KMS-11 (cell line): ENCODE measurements at regions not wholly inside any gene's neighbourhood (a gene's known extent, or its start where the extent isn't known, plus 50 kb on each side); places are given as distances from the start of the nearest gene placed in this dataset.

Source experiments
- H2AFZ ChIP-seq: fragments of 200-600 bp; sonication (generic); 2 replicates; pipeline ENCODE4 v1.6.1; 2016; ENCODE audit warnings: antibody characterized with exemption, mixed run types, low read depth
- H3K27ac ChIP-seq: fragments of 200-600 bp; sonication (generic); 2 replicates; pipeline ENCODE4 v1.6.1; 2016; ENCODE audit warnings: mild to moderate bottlenecking, mixed run types
- H3K27me3 ChIP-seq: fragments of 200-600 bp; sonication (generic); 2 replicates; pipeline ENCODE4 v1.6.1; 2017; ENCODE audit warnings: mild to moderate bottlenecking, low read depth, mixed run types, moderate library complexity; ENCODE audit not compliant: insufficient read depth
- H3K36me3 ChIP-seq: fragments of 200-600 bp; sonication (generic); 2 replicates; pipeline ENCODE4 v1.6.1; 2017; ENCODE audit warnings: mild to moderate bottlenecking, mixed run types; ENCODE audit not compliant: insufficient read depth
- H3K4me1 ChIP-seq: fragments of 200-600 bp; sonication (generic); 2 replicates; pipeline ENCODE4 v1.6.1; 2016; ENCODE audit warnings: mild to moderate bottlenecking, low read depth, mixed run types; ENCODE audit not compliant: poor library complexity, severe bottlenecking
- H3K4me2 ChIP-seq: fragments of 200-600 bp; sonication (generic); 2 replicates; pipeline ENCODE4 v1.7.0; 2016; ENCODE audit warnings: mild to moderate bottlenecking, mixed run types
- H3K4me3 ChIP-seq: fragments of 200-600 bp; sonication (generic); IDR thresholded peaks from 2 replicates; pipeline ENCODE4 v1.6.1; 2017; ENCODE audit warnings: low read depth, low read length, mixed read lengths; ENCODE audit not compliant: insufficient read depth
- H3K79me2 ChIP-seq: fragments of 200-600 bp; sonication (generic); 2 replicates; pipeline ENCODE4 v1.6.1; 2016; ENCODE audit warnings: low read depth, mixed run types; ENCODE audit not compliant: insufficient read depth
- H3K9ac ChIP-seq: fragments of 200-600 bp; sonication (generic); 2 replicates; pipeline ENCODE4 v1.6.1; 2016; ENCODE audit warnings: mild to moderate bottlenecking, mixed run types
- H4K20me1 ChIP-seq: fragments of 200-600 bp; sonication (generic); 2 replicates; pipeline ENCODE4 v1.6.1; 2016; ENCODE audit warnings: mild to moderate bottlenecking, mixed run types; ENCODE audit not compliant: insufficient read depth
- TF ChIP-seq, protein P1 (sequence below): fragments of 200-600 bp; sonication (generic); conservative IDR thresholded peaks from 2 replicates; pipeline ENCODE4 v1.6.1; 2017; ENCODE audit warnings: low read depth, mild to moderate bottlenecking, antibody characterized with exemption, low read length, moderate library complexity, mixed read lengths

- Histone ChIP-seq H3K4me2 (no peak overlapping the region), H2AFZ (no peak overlapping the region), H3K4me1 (no peaks in the 10 kb centered on the region), H4K20me1 (no peaks in the 10 kb centered on the region), H3K27ac (no peak overlapping the region), H3K9ac (no peak overlapping the region), H3K79me2 (no peaks in the 10 kb centered on the region), H3K4me3 (no peak overlapping the region), H3K27me3 (no peaks in the 10 kb centered on the region), H3K36me3 (no peaks in the 10 kb centered on the region)
- TF ChIP-seq, protein P1, sequence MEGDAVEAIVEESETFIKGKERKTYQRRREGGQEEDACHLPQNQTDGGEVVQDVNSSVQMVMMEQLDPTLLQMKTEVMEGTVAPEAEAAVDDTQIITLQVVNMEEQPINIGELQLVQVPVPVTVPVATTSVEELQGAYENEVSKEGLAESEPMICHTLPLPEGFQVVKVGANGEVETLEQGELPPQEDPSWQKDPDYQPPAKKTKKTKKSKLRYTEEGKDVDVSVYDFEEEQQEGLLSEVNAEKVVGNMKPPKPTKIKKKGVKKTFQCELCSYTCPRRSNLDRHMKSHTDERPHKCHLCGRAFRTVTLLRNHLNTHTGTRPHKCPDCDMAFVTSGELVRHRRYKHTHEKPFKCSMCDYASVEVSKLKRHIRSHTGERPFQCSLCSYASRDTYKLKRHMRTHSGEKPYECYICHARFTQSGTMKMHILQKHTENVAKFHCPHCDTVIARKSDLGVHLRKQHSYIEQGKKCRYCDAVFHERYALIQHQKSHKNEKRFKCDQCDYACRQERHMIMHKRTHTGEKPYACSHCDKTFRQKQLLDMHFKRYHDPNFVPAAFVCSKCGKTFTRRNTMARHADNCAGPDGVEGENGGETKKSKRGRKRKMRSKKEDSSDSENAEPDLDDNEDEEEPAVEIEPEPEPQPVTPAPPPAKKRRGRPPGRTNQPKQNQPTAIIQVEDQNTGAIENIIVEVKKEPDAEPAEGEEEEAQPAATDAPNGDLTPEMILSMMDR: no peak
Observed at GRCh38 chr14:97010491-97011160, 213.4 kb downstream of the VRK1 start.

DNA sequence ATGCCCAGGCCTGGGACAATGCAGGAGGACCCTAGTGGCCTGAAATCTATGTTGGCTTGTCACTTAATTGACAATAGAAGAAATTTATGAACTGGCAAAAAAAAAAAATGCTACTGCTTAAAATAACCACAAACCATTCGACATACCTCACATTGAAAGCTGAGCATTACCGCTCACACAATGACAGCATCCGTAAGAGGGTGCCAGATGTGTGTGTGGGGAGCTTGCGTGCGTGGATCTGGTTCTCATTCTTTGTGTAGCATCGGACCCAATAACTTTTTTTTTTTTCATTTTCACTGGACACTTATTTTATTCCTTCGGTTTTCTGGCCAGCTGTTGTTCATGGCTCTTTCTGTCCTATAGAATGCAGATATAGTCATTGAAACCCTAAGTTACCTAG is 216.7 kb downstream of the VRK1 start:
- Histone ChIP-seq H3K79me2 (no peaks in the 10 kb centered on the region), H4K20me1 (no peaks in the 10 kb centered on the region), H3K4me2 (no peak overlapping the region), H2AFZ (no peak overlapping the region), H3K4me3 (no peak overlapping the region), H3K4me1 (no peaks in the 10 kb centered on the region), H3K36me3 (no peaks in the 10 kb centered on the region), H3K27me3 (no peaks in the 10 kb centered on the region), H3K27ac (no peak overlapping the region), H3K9ac (no peak overlapping the region)
- TF ChIP-seq, protein P1: no peak

DNA sequence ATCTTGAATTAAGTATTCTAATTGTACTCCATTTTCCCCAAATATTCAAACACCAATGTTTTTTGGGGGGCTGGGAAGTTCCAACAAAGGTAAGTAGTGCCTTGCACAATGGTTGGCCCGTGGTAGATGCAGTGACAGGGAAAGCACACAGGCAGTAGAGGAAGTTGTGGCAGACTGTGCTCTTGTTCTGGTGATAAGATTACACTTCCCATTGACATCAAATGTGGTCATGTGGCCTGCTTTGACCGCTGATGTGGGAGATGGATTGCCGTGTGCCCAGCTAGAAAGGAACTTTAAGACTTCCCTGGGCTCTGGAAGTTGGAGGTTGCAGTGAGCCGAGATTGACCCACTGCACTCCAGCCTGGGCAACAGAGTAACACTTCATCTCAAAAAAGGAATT is 223.8 kb downstream of the VRK1 start:
- Histone ChIP-seq H3K4me2 (no peak overlapping the region), H3K36me3 (no peaks in the 10 kb centered on the region), H3K4me1 (no peaks in the 10 kb centered on the region), H3K79me2 (no peaks in the 10 kb centered on the region), H3K27me3 (no peaks in the 10 kb centered on the region), H3K9ac (no peak overlapping the region), H4K20me1 (no peaks in the 10 kb centered on the region), H2AFZ (no peak overlapping the region), H3K4me3 (no peak overlapping the region), H3K27ac (no peak overlapping the region)
- TF ChIP-seq, protein P1: no peak

DNA sequence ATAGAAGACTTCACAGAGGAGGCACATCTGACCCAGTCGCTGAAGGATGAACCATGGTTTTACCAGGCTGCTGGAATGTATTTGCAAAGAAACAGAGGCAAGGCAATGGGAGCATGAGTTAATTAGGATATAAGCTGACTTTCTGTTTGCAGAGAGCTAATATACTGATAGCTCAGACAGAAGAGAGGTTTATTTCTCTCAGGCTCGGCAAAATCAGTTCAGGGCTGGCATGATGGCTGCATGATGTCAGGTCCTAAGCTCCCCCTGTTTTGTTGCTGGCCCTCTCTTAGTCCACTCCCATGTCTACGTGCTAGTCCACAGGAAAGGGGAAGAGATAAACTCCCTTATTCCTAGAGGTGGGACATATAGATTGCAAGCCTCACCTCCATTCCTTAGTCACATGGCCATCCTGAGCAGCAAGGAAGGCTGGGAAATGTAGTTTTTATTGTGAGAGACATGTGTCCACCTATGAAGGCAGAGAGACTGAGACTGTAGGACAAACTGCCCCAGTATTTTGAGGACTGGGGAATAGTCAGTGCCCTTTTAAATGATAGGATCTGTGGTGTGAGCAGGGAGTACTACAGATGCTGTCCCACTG is 224.5 kb downstream of the VRK1 start:
- Histone ChIP-seq H3K4me1 (no peaks in the 10 kb centered on the region), H4K20me1 (no peaks in the 10 kb centered on the region), H3K27ac (no peak overlapping the region), H3K4me3 (no peak overlapping the region), H2AFZ (no peak overlapping the region), H3K4me2 (no peak overlapping the region), H3K36me3 (no peaks in the 10 kb centered on the region), H3K79me2 (no peaks in the 10 kb centered on the region), H3K9ac (no peak overlapping the region), H3K27me3 (no peaks in the 10 kb centered on the region)
- TF ChIP-seq, protein P1: no peak
